Glutamatergic neuron (in vitro differentiated cells): ENCODE measurements at regions not wholly inside any gene's neighbourhood (a gene's known extent, or its start where the extent isn't known, plus 50 kb on each side); places are given as distances from the start of the nearest gene placed in this dataset.

Source experiments
- DNase-seq: peaks from one replicate; pipeline ENCODE4 v3.0.0; 2022
- H3K27ac Mint-ChIP-seq: one replicate; pipeline ENCODE4 v1.8.0; 2020; ENCODE audit warnings: mild to moderate bottlenecking, mixed read lengths, inconsistent platforms; ENCODE audit not compliant: unreplicated experiment
- H3K27me3 Mint-ChIP-seq: one replicate; pipeline ENCODE4 v1.8.0; 2020; ENCODE audit warnings: mild to moderate bottlenecking, moderate library complexity, mixed read lengths, inconsistent platforms; ENCODE audit not compliant: unreplicated experiment
- H3K36me3 Mint-ChIP-seq: one replicate; pipeline ENCODE4 v1.8.0; 2020; ENCODE audit warnings: mild to moderate bottlenecking, mixed read lengths, inconsistent platforms; ENCODE audit not compliant: unreplicated experiment
- H3K4me1 Mint-ChIP-seq: one replicate; pipeline ENCODE4 v1.8.0; 2020; ENCODE audit warnings: mild to moderate bottlenecking, low read depth, mixed read lengths, inconsistent platforms; ENCODE audit not compliant: unreplicated experiment
- H3K4me3 Mint-ChIP-seq: one replicate; pipeline ENCODE4 v1.8.0; 2020; ENCODE audit warnings: mild to moderate bottlenecking, mixed read lengths, inconsistent platforms; ENCODE audit not compliant: unreplicated experiment
- H3K9me3 Mint-ChIP-seq: one replicate; pipeline ENCODE4 v1.8.0; 2020; ENCODE audit warnings: mild to moderate bottlenecking, moderate library complexity, mixed read lengths, inconsistent platforms; ENCODE audit not compliant: unreplicated experiment
- CTCF ChIP-seq: fragments of 200-600 bp; sonication (generic); IDR thresholded peaks from one replicate; pipeline ENCODE4 v1.5.0; 2021; ENCODE audit not compliant: partially characterized antibody, unreplicated experiment

DNA sequence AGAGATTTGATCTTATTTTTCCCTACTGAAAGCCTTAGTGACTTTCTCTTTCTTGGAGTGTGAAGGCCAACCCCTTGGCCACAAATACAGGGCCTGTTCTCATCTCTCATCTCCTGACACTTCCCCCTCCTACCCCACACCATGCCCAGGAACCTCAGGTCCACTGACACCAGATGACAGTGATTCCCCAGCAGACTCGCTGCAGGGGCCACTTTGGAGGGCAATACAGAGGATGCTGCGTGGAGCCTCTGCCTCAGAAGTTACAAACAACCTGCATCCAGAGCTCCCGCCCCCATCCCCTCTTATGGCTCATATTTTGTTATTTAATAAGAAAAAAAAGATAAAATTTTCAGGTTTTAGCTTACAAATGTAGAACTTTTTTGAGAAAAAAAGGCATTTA is 70.1 kb upstream of the LGALSL start:
- Mint-ChIP-seq H3K9me3 (peaks cover 1% of the 10 kb centered on the region), H3K4me3 (no peak overlapping the region), H3K36me3 (no peaks in the 10 kb centered on the region), H3K27me3 (peaks cover 6% of the 10 kb centered on the region), H3K27ac (no peak overlapping the region), H3K4me1 (no peaks in the 10 kb centered on the region)
- TF ChIP-seq CTCF: no peak
- DNase-seq: no peak

- peaks cover 1% of the 10 kb centered on the region for H3K9me3 Mint-ChIP-seq
- TF ChIP-seq CTCF: no peak
- H3K27ac Mint-ChIP-seq: no peak overlapping the region
- peaks cover 14% of the 10 kb centered on the region for H3K36me3 Mint-ChIP-seq
- no peaks in the 10 kb centered on the region for H3K4me1 Mint-ChIP-seq
- no peak overlapping the region for H3K4me3 Mint-ChIP-seq
- peaks cover 6% of the 10 kb centered on the region for H3K27me3 Mint-ChIP-seq
- no peak for DNase-seq
Measured at GRCh38 chr2:64386676-64387075, 67.3 kb upstream of the LGALSL start.

DNA sequence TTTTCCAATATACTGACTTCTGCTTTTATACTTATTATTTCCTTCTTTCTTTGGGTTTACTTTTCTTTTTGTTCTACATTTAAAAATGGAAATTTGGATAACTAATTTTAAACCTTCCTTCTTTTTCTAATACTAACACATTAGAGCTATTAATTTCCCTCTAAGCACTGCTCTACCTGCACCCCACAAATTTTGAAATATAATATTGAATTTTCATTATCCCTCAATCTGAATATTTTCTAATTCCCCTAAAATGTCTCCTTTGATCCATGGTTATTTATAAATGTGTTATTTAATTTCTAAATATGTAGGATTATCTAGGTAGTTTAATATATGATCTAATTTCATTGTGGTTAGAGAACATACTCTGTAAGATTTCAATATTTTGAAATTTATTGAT is 63.4 kb upstream of the LGALSL start:
- H3K27ac Mint-ChIP-seq: no peak overlapping the region

DNA sequence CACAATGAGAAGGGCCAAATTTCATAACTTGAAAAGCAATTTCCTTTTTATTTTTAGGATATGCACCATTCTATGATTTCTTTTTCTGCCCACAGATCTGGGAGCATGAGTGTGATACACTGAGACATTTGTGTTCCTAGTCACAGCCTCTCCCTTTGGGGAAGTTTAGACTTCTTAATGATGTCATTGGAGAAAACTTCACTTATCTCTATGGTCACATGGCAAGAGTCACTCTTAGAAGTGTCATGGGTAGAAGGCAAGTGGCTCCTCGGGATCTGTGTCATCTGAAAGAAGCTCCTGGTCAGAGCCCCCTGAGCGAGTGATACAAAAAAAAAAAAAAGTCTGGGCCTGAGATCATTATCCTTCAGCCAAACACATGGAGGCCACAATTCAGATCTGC is 62.5 kb upstream of the LGALSL start:
- DNase-seq: no peak
- Mint-ChIP-seq H3K27me3 (no peaks in the 10 kb centered on the region), H3K27ac (no peak overlapping the region), H3K9me3 (no peaks in the 10 kb centered on the region), H3K4me3 (no peak overlapping the region), H3K4me1 (no peaks in the 10 kb centered on the region), H3K36me3 (peaks cover 15% of the 10 kb centered on the region)
- TF ChIP-seq CTCF: no peak

More for the DNA sequence above, 63.4 kb upstream of the LGALSL start:
- Mint-ChIP-seq H3K9me3 (no peaks in the 10 kb centered on the region), H3K36me3 (peaks cover 15% of the 10 kb centered on the region), H3K27me3 (no peaks in the 10 kb centered on the region), H3K4me1 (no peaks in the 10 kb centered on the region), H3K4me3 (no peak overlapping the region)
- TF ChIP-seq CTCF: no peak
- no peak for DNase-seq

DNA sequence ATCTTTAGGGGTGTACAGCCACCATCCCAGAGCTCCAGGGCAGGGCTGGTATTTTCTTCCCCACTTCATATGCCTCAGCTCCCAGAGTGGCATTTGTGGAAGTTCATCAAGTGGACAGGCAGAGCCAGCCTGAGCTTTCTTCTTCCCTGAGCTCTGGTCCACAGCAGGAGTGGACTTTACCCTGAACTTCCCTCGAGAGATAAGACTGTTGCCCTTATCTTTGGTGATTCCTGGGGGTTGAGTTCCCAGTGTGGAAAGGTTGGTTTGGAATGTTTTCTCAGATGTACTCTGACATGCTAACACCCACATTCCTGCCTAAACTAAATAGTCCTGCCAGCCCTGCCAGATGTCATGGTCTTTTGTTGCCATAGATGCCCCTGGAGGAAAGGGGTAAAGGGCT is 62.0 kb upstream of the LGALSL start:
- Mint-ChIP-seq H3K27me3 (no peaks in the 10 kb centered on the region), H3K4me1 (no peaks in the 10 kb centered on the region), H3K36me3 (peaks cover 15% of the 10 kb centered on the region), H3K9me3 (no peaks in the 10 kb centered on the region), H3K27ac (no peak overlapping the region), H3K4me3 (no peak overlapping the region)
- no peak for TF ChIP-seq CTCF
- DNase-seq: no peak
